ENCODE measurements at regions not wholly inside any gene's neighbourhood (a gene's known extent, or its start where the extent isn't known, plus 50 kb on each side); places are given as distances from the start of the nearest gene placed in this dataset.

DNA sequence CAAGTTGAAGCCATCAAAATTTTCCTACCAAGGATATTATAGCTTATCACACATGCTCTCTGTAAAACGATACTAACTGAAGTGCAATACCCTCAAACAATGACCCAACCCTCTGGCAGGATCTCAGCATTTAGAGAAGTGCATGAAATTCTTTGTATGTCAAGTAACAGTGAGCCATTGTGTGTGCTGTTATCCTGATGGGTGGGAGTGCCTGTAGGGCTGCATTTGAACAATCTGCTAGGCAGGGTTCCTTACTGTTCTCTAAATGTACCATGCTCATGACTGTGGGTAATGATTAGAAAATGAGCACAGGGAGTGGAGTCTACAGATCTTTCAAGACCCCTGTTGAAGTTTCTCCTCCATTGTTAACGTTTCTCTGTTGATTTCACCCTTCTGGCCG, 398.1 kb downstream of the NSUN3 start:
- TF ChIP-seq, protein P1, sequence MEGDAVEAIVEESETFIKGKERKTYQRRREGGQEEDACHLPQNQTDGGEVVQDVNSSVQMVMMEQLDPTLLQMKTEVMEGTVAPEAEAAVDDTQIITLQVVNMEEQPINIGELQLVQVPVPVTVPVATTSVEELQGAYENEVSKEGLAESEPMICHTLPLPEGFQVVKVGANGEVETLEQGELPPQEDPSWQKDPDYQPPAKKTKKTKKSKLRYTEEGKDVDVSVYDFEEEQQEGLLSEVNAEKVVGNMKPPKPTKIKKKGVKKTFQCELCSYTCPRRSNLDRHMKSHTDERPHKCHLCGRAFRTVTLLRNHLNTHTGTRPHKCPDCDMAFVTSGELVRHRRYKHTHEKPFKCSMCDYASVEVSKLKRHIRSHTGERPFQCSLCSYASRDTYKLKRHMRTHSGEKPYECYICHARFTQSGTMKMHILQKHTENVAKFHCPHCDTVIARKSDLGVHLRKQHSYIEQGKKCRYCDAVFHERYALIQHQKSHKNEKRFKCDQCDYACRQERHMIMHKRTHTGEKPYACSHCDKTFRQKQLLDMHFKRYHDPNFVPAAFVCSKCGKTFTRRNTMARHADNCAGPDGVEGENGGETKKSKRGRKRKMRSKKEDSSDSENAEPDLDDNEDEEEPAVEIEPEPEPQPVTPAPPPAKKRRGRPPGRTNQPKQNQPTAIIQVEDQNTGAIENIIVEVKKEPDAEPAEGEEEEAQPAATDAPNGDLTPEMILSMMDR (IDR thresholded peaks at IDR 0.05) = no peak
- TF ChIP-seq POLR2A (IDR thresholded peaks at IDR 0.05) (no peak), POLR2AphosphoS5 (IDR thresholded peaks at IDR 0.05) (no peak), EP300 (IDR thresholded peaks at IDR 0.05) (no peak)
